Activated T-helper 2 cell treated with anti-CD3 and anti-CD28 coated beads, Interferon-gamma antibody, Interleukin-2, Interleukin-4, amounts not matched to agents 10 μg/mL and 5 μg/mL and 100 μg/mL, durations not matched to agents 14 hours and 24 hours and 36 hours (primary cell): ENCODE measurements at regions not wholly inside any gene's neighbourhood (a gene's known extent, or its start where the extent isn't known, plus 50 kb on each side); places are given as distances from the start of the nearest gene placed in this dataset.

Experiments used
- DNase-seq: peaks from one replicate; pipeline ENCODE4 v3.0.0; 2021; ENCODE audit warnings: low spot score
- H3K27ac Mint-ChIP-seq: one replicate; pipeline ENCODE4 v1.8.0; 2021; ENCODE audit warnings: mixed read lengths
- H3K27me3 Mint-ChIP-seq: one replicate; pipeline ENCODE4 v1.8.0; 2021; ENCODE audit warnings: low read depth, mixed read lengths
- H3K36me3 Mint-ChIP-seq: one replicate; pipeline ENCODE4 v1.8.0; 2021; ENCODE audit warnings: low read depth, mixed read lengths
- H3K4me1 Mint-ChIP-seq: one replicate; pipeline ENCODE4 v1.8.0; 2021; ENCODE audit warnings: low read depth, mixed read lengths
- H3K4me3 Mint-ChIP-seq: one replicate; pipeline ENCODE4 v1.8.0; 2021; ENCODE audit warnings: low read depth, mild to moderate bottlenecking, moderate library complexity, mixed read lengths
- H3K9me3 Mint-ChIP-seq: one replicate; pipeline ENCODE4 v1.8.0; 2021; ENCODE audit warnings: mixed read lengths
- intact Hi-C: fragments of 100-400 bp; cut with micrococcal nuclease; formaldehyde crosslinking; loops from one replicate; pipeline ENCODE4 v1.15.1; 2023

GRCh38 chrX:49773993-49774392 is 55.1 kb upstream of the PAGE4 start:
- Mint-ChIP-seq H3K9me3 (no peaks in the 10 kb centered on the region), H3K27me3 (peaks cover 18% of the 10 kb centered on the region), H3K4me3 (no peak overlapping the region), H3K36me3 (no peaks in the 10 kb centered on the region), H3K4me1 (no peaks in the 10 kb centered on the region), H3K27ac (no peak overlapping the region)
- DNase-seq = no peak
- intact Hi-C loops = no loop called here

- peaks cover 12% of the 10 kb centered on the region for H3K27me3 Mint-ChIP-seq
- no peaks in the 10 kb centered on the region for H3K9me3 Mint-ChIP-seq
- no peak for DNase-seq
- no peak overlapping the region for H3K27ac Mint-ChIP-seq
- no peaks in the 10 kb centered on the region for H3K36me3 Mint-ChIP-seq
- H3K4me1 Mint-ChIP-seq = no peaks in the 10 kb centered on the region
- H3K4me3 Mint-ChIP-seq = no peak overlapping the region
- intact Hi-C loops = no loop called here
Measured at GRCh38 chrX:49767236-49767635, 61.9 kb upstream of the PAGE4 start.

- intact Hi-C loops = no loop called here
- Mint-ChIP-seq H3K27ac (no peak overlapping the region), H3K36me3 (no peaks in the 10 kb centered on the region), H3K27me3 (peaks cover 7% of the 10 kb centered on the region), H3K9me3 (no peaks in the 10 kb centered on the region), H3K4me1 (no peaks in the 10 kb centered on the region), H3K4me3 (no peak overlapping the region)
- no peak for DNase-seq
Measured at GRCh38 chrX:49762175-49762720, 66.5 kb upstream of the PAGE1 start.

DNA sequence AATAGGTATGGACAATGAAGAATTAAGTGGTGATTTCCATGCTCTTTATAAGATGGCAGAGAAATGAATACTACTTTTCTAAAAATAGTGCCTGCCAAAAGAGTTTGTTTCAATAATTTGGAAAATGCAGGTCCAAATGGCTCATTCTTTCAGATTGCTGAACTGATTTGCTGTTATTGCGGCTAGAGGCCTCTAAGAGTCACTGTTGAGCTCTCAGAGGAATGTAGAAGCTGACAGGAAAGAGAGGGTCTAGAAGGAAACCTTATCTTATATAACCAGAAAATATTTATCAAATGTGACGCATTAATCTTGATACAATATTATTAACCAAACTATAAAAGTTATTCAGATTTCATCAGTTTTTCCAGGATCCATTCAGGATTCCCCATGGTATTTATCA is 65.7 kb upstream of the PAGE1 start:
- no peaks in the 10 kb centered on the region for H3K36me3 Mint-ChIP-seq
- no peaks in the 10 kb centered on the region for H3K4me1 Mint-ChIP-seq
- peaks cover 9% of the 10 kb centered on the region for H3K27me3 Mint-ChIP-seq
- H3K27ac Mint-ChIP-seq = no peak overlapping the region
- H3K4me3 Mint-ChIP-seq = no peak overlapping the region
- intact Hi-C loops = loop anchor here (2.0 kb wide), 1 partner anchor 115 kb away; no protein-coding TSS in a partner anchor
- H3K9me3 Mint-ChIP-seq = no peaks in the 10 kb centered on the region
- no peak for DNase-seq

- Mint-ChIP-seq H3K36me3 (no peaks in the 10 kb centered on the region), H3K9me3 (no peaks in the 10 kb centered on the region), H3K27ac (no peak overlapping the region), H3K4me3 (no peak overlapping the region), H3K4me1 (no peaks in the 10 kb centered on the region), H3K27me3 (peaks cover 11% of the 10 kb centered on the region)
- no peak for DNase-seq
- intact Hi-C loops = loop anchor here (2.0 kb wide), 1 partner anchor 116 kb away; no protein-coding TSS in a partner anchor
Measured at GRCh38 chrX:49760290-49760890, 64.6 kb upstream of the PAGE1 start.

DNA sequence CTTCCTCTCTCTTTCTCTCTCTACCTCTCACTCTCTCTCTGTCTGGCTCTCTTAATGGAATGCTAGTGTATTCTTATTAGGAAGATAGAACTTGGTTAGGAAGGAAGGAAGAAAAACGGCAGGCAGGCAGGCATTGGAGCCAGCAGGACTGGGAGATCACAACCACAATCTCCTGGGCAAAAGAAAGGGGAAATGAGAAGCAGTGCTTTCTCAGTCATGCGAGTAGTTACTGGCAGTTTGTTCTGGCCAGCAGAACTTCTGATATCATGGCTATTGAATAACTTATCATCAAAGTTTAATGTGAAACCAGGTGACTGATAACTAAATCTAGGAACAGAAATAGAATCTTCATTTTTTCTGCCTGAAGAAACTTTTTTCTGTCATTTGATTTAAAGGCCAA is 60.9 kb upstream of the PAGE1 start:
- H3K36me3 Mint-ChIP-seq = no peaks in the 10 kb centered on the region

DNA sequence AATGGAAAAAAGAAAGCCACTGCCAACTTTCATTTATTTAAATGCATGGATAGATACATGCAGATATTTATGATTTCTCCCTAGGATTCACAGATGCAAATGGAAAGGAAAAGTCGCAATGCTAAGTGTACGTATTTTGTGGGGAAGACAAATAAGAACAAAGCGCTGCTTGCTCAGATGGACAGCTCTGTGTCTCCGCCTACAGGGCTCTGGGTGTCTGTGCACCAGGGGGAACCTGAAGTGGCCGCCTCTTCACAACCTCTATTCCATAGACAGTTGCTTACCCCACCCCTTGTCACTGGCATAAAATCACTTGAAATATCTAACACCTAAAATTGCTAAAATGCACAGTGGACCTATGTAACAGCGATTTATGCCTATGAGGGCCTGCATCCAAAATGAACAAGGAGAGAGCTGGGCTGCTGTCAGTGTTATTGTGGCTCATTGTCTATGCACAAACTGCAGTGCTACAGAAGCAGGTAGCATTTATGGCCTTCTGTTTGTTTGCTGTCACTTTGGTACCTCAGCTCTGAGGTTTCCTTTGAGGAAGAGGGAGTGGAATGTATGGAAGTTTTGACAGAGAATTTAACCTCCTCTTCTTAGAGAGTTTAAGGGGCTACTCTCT is 58.6 kb upstream of the PAGE1 start:
- peaks cover 16% of the 10 kb centered on the region for H3K27me3 Mint-ChIP-seq

More for the DNA sequence above, 60.9 kb upstream of the PAGE1 start:
- no peaks in the 10 kb centered on the region for H3K9me3 Mint-ChIP-seq
- H3K27ac Mint-ChIP-seq = no peak overlapping the region
- peaks cover 9% of the 10 kb centered on the region for H3K27me3 Mint-ChIP-seq
- DNase-seq = no peak
- peaks cover 2% of the 10 kb centered on the region for H3K4me1 Mint-ChIP-seq
- intact Hi-C loops = no loop called here
- no peak overlapping the region for H3K4me3 Mint-ChIP-seq

GRCh38 chrX:49753691-49754090 is 57.9 kb upstream of the PAGE1 start:
- Mint-ChIP-seq H3K36me3 (no peaks in the 10 kb centered on the region), H3K27me3 (peaks cover 16% of the 10 kb centered on the region), H3K9me3 (no peaks in the 10 kb centered on the region), H3K27ac (no peak overlapping the region), H3K4me3 (no peak overlapping the region), H3K4me1 (peaks cover 2% of the 10 kb centered on the region)
- intact Hi-C loops = loop anchor here (2.0 kb wide), 1 partner anchor 561 kb away; no protein-coding TSS in a partner anchor
- no peak for DNase-seq

More for the DNA sequence above, 58.6 kb upstream of the PAGE1 start:
- intact Hi-C loops = loop anchor here (2.0 kb wide), 1 partner anchor 562 kb away; no protein-coding TSS in a partner anchor
- peak; percentile 12 for DNase-seq
- Mint-ChIP-seq H3K9me3 (no peaks in the 10 kb centered on the region), H3K36me3 (no peaks in the 10 kb centered on the region), H3K4me3 (no peak overlapping the region), H3K27ac (no peak overlapping the region), H3K4me1 (peaks cover 2% of the 10 kb centered on the region)

DNA sequence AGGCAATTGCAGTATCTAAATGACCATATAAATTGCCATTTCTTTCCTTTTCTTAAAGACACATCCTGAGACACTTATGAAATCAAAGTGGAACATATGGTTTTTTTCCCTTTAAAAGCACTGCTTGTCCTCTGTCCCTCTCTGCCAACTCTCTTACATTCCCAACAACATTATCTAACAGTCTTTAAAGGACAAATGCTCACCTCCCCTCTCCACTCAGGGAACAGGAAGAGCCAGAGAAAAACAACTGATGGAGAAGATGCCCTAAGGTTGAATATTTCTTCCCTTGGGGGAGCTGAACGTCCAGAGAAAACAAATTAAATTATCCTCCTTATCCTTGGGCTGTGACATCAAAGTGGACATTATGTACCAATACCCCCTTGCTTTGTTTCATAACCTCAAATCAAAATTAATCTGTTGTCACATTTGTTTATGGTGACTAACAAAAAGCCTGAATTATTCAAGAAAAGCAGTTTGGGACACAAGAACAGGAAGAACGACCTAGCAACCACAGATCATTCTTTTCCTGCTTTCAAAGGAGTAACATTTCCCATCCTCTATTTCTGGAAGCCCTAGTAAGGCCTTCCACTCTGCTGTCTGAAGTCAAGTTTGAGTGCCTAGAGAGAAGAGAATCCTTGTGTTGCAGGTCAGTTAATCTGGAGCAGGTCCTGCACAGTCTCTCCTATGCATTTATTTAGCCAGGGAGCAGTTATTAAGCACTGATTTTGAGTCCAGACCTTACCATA is 52.6 kb upstream of the PAGE1 start:
- H3K27me3 Mint-ChIP-seq = peaks cover 24% of the 10 kb centered on the region
- DNase-seq = no peak
- H3K9me3 Mint-ChIP-seq = no peaks in the 10 kb centered on the region
- H3K4me3 Mint-ChIP-seq = no peak overlapping the region
- H3K36me3 Mint-ChIP-seq = no peaks in the 10 kb centered on the region
- no peaks in the 10 kb centered on the region for H3K4me1 Mint-ChIP-seq
- intact Hi-C loops = no loop called here
- no peak overlapping the region for H3K27ac Mint-ChIP-seq

- Mint-ChIP-seq H3K27me3 (peaks cover 23% of the 10 kb centered on the region), H3K9me3 (no peaks in the 10 kb centered on the region), H3K36me3 (no peaks in the 10 kb centered on the region), H3K4me3 (no peak overlapping the region), H3K4me1 (no peaks in the 10 kb centered on the region), H3K27ac (no peak overlapping the region)
- no peak for DNase-seq
- intact Hi-C loops = no loop called here
Measured at GRCh38 chrX:49746306-49746705, 50.5 kb upstream of the PAGE1 start.
